Liver (tissue), 3 donors: ENCODE measurements at regions not wholly inside any gene's neighbourhood (a gene's known extent, or its start where the extent isn't known, plus 50 kb on each side); places are given as distances from the start of the nearest gene placed in this dataset.

Source experiments
- EGR1 ChIP-seq, 2 donors: IDR thresholded peaks; 2 replicates each; pipeline ENCODE4 v1.6.1; 2016 to 2018; ENCODE audit warnings: antibody characterized with exemption in 2 of 2, low read depth in 2 of 2
- FOXA1 ChIP-seq: IDR thresholded peaks from 2 replicates; pipeline ENCODE4 v1.6.1; 2016; ENCODE audit warnings: antibody characterized with exemption
- FOXA2 ChIP-seq: IDR thresholded peaks from 2 replicates; pipeline ENCODE4 v1.6.1; 2016; ENCODE audit warnings: antibody characterized with exemption
- GABPA ChIP-seq, 2 donors: IDR thresholded peaks in 1 of 2; conservative IDR thresholded peaks in 1 of 2; 2 replicates each; pipeline ENCODE4 v1.6.1; 2016; ENCODE audit warnings: antibody characterized with exemption in 2 of 2, mild to moderate bottlenecking in 1 of 2, moderate library complexity in 1 of 2
- JUND ChIP-seq, 2 donors: IDR thresholded peaks; 2 replicates each; pipeline ENCODE4 v1.6.1; 2016; ENCODE audit warnings: antibody characterized with exemption in 2 of 2
- RAD21 ChIP-seq, 2 donors: IDR thresholded peaks; 2 replicates each; pipeline ENCODE4 v1.6.1; 2016; ENCODE audit warnings: antibody characterized with exemption in 2 of 2, mild to moderate bottlenecking in 2 of 2
- SP1 ChIP-seq: IDR thresholded peaks from 2 replicates; pipeline ENCODE4 v1.6.1; 2018; ENCODE audit warnings: antibody characterized with exemption, mild to moderate bottlenecking
- TAF1 ChIP-seq: conservative IDR thresholded peaks from 2 replicates; pipeline ENCODE4 v1.6.1; 2016; ENCODE audit warnings: antibody characterized with exemption, mild to moderate bottlenecking
- YY1 ChIP-seq: IDR thresholded peaks from 2 replicates; pipeline ENCODE4 v1.6.1; 2016; ENCODE audit warnings: antibody characterized with exemption, mild to moderate bottlenecking
- TF ChIP-seq, protein P1 (sequence below): fragments of 150-350 bp; IDR thresholded peaks from 2 replicates; pipeline ENCODE4 v1.5.1; 2017; ENCODE audit warnings: improper control_type of control experiment, low read depth, low read length; ENCODE audit not compliant: missing input control
- TF ChIP-seq, protein P2 (sequence below): IDR thresholded peaks from 2 replicates; pipeline ENCODE4 v1.6.1; 2016; ENCODE audit warnings: antibody characterized with exemption, mild to moderate bottlenecking
- TF ChIP-seq, protein P3 (sequence below): IDR thresholded peaks from 2 replicates; pipeline ENCODE4 v1.6.1; 2016; ENCODE audit warnings: antibody characterized with exemption
- TF ChIP-seq, protein P4 (sequence below): IDR thresholded peaks from 2 replicates; pipeline ENCODE4 v1.6.1; 2016; ENCODE audit warnings: antibody characterized with exemption
- donor health status: healthy.
- donor health status: healthy.

DNA sequence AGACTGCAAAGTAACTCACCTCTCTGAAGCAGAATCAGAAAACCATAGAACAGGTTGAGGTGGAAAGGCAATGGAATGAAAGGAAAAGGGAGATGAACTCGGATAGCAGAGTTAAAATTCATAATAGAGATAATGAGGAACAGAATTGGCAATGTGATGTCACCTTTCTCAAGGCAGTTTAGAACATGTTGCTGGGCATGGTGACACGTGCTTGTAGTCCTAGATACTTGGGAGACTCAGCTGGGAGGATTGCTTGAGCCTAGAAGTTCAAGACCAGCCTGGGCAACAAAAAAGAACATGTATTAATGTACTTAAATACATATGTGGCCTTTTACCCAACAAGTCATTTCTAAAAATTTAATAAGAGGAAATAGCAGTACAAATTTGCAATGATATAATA, 81.6 kb upstream of the MIER3 start:
- TF ChIP-seq, protein P1, sequence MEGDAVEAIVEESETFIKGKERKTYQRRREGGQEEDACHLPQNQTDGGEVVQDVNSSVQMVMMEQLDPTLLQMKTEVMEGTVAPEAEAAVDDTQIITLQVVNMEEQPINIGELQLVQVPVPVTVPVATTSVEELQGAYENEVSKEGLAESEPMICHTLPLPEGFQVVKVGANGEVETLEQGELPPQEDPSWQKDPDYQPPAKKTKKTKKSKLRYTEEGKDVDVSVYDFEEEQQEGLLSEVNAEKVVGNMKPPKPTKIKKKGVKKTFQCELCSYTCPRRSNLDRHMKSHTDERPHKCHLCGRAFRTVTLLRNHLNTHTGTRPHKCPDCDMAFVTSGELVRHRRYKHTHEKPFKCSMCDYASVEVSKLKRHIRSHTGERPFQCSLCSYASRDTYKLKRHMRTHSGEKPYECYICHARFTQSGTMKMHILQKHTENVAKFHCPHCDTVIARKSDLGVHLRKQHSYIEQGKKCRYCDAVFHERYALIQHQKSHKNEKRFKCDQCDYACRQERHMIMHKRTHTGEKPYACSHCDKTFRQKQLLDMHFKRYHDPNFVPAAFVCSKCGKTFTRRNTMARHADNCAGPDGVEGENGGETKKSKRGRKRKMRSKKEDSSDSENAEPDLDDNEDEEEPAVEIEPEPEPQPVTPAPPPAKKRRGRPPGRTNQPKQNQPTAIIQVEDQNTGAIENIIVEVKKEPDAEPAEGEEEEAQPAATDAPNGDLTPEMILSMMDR = no peak
- TF ChIP-seq TAF1 (no peak), GABPA (IDR thresholded peaks at IDR 0.05 in 1 of 2, conservative IDR thresholded peaks at IDR 0.05 in 1 of 2) (no peak), RAD21 (IDR thresholded peaks at IDR 0.05) (no peak), FOXA1 (no peak), JUND (IDR thresholded peaks at IDR 0.05) (no peak), YY1 (no peak), SP1 (no peak), EGR1 (IDR thresholded peaks at IDR 0.05; ENCODE audit: low read depth in 2 of 2) (no peak), FOXA2 (no peak)
- TF ChIP-seq, protein P2, sequence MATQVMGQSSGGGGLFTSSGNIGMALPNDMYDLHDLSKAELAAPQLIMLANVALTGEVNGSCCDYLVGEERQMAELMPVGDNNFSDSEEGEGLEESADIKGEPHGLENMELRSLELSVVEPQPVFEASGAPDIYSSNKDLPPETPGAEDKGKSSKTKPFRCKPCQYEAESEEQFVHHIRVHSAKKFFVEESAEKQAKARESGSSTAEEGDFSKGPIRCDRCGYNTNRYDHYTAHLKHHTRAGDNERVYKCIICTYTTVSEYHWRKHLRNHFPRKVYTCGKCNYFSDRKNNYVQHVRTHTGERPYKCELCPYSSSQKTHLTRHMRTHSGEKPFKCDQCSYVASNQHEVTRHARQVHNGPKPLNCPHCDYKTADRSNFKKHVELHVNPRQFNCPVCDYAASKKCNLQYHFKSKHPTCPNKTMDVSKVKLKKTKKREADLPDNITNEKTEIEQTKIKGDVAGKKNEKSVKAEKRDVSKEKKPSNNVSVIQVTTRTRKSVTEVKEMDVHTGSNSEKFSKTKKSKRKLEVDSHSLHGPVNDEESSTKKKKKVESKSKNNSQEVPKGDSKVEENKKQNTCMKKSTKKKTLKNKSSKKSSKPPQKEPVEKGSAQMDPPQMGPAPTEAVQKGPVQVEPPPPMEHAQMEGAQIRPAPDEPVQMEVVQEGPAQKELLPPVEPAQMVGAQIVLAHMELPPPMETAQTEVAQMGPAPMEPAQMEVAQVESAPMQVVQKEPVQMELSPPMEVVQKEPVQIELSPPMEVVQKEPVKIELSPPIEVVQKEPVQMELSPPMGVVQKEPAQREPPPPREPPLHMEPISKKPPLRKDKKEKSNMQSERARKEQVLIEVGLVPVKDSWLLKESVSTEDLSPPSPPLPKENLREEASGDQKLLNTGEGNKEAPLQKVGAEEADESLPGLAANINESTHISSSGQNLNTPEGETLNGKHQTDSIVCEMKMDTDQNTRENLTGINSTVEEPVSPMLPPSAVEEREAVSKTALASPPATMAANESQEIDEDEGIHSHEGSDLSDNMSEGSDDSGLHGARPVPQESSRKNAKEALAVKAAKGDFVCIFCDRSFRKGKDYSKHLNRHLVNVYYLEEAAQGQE = no peak
- TF ChIP-seq, protein P3, sequence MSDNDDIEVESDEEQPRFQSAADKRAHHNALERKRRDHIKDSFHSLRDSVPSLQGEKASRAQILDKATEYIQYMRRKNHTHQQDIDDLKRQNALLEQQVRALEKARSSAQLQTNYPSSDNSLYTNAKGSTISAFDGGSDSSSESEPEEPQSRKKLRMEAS = no peak
- TF ChIP-seq, protein P4, sequence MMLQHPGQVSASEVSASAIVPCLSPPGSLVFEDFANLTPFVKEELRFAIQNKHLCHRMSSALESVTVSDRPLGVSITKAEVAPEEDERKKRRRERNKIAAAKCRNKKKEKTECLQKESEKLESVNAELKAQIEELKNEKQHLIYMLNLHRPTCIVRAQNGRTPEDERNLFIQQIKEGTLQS = no peak
